NCI-H526 (cell line): ENCODE measurements at regions not wholly inside any gene's neighbourhood (a gene's known extent, or its start where the extent isn't known, plus 50 kb on each side); places are given as distances from the start of the nearest gene placed in this dataset.

ENCODE experiments used
- DNase-seq, 2 experiments: peaks; one replicate each; lab custom pipeline; 2025; lab: John Stamatoyannopoulos, UW

- DNase-seq: no peak
These were observed 170.2 kb upstream of the CD180 start for GRCh38 chr5:67366691-67367395.

- no peak for DNase-seq
These were observed 169.7 kb upstream of the CD180 start for GRCh38 chr5:67366276-67366675.

DNA sequence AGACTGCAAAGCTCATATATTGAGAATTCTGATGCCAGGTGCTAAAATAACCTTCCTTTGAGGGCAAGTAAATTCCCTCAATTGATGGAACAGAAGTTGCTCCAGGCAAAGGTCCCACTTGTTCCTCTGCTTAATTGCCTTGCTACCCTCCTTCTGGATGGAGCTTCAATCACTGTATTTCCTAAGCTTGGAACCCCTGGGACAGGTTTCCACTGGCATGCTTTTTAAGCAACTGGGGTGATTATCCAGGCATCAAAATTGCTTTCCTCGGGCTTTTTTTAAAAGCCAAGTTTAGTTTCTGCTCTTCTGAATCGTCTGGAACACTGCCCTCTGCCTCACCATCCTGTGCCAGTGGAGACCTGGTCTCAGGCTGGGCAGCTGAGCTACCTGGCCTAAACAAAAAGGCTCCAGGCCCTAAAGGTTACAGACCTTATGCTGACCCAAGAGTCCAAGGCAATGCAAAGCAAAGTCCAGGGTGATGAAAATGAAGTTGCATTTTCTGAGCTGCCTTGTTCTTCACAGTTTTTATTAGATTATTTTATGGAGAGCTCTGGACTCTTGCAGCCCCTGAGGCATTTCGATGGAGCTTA, 167.9 kb upstream of the CD180 start:
- no peak for DNase-seq

DNA sequence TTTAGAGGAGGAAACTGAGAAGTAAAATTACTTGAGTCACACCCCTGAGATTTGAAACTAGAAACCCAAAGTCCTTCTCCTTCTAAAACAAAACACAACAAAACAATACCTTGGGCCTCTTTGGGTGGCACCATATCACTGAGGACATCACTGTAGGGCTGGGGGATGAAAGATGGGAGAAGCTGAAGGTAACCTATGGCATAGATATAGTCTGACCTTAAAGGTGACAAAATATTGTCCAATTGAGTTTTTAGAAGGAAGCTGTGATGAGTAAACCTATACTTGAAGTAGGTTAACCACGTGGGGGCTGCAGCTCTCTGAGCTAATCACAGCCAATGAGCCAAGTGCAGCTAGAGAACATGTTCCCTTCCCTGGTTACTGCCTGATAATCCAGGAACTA, 167.4 kb upstream of the CD180 start:
- no peak for DNase-seq

- no peak for DNase-seq
These were observed 166.6 kb upstream of the CD180 start for GRCh38 chr5:67363180-67363709.

GRCh38 chr5:67361932-67362729, 165.5 kb upstream of the CD180 start:
- DNase-seq: no peak

DNA sequence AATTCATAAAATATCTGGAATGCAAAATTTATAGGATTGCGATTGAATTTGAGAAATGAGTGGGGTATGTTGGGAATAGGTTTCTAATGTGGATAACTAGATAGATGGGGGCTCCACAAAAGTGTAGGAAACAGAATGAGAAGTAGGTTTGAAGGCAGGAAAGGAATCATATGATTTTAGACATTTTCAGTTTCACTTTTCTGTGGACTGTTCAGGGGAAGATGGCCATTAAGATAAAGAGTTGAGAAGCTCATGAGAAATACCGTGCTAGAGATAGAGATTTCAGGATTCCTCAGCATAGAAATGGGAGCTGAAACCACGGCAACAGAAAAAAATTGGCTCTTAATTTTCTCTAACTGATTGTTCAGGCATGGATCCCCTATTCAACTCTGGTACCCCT, 163.4 kb upstream of the CD180 start:
- no peak for DNase-seq

DNA sequence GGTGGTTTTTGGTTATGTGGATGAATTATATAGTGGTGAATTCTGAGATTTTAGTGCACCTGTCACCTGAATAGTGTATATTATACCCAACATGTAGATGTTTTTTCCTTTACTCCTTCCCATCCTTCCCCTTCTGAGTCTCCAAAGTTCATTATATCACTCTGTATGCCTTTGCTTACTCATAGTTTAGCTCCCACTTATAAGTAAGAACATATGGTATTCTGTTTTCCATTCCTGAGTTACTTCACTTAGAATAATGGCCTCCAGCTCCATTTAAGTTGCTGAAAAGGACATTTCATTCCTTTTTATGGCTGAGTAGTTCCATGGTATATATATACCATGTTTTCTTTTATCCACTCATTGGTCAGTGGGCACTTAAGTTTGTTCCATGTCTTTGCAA, 161.6 kb upstream of the CD180 start:
- DNase-seq: no peak

GRCh38 chr5:67355120-67355713, 158.6 kb upstream of the CD180 start:
- no peak for DNase-seq

GRCh38 chr5:67353500-67354450, 157.2 kb upstream of the CD180 start:
- peak; percentile 89 to 93 for DNase-seq

GRCh38 chr5:67350618-67351201, 154.1 kb upstream of the CD180 start:
- peak; percentile 68 to 73 for DNase-seq

DNA sequence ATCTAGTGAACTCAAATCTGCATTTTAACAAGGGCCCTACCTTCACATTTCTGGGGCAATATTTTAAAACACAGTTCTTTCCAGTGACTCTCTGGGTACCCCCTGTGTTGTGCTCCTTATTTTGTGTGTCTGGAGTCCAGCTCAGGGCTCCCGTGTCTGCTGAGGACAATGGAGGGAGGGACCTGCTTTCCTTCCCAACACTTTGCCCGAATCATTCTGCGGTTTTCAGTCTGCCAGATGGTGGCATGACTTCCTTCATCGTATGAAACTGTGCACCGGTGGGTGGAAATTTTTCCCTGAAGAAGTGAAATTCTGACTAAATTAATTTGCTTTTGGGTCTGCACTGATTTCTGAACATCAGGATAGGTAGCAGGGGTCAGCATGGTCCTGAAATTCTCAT, 153.6 kb upstream of the CD180 start:
- DNase-seq: peak; percentile 41 to 57

DNA sequence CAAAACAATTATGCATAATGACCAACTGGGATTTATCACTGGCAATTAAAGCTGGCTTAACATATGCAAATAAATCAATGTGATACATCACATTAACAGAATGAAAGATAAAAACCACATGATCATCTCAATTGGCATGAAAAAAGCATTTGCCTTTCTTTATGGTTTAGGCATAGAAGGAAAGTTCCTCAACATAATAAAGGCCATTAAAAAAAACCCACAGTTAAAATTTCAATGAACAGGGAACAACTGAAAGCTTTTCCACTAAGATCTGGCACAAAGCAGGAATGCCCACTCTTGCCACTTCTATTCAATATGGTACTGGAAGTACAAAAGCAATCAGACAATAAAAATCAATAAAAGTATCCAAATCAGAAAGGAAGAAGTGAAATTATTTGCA, 151.2 kb upstream of the CD180 start:
- DNase-seq: no peak

DNA sequence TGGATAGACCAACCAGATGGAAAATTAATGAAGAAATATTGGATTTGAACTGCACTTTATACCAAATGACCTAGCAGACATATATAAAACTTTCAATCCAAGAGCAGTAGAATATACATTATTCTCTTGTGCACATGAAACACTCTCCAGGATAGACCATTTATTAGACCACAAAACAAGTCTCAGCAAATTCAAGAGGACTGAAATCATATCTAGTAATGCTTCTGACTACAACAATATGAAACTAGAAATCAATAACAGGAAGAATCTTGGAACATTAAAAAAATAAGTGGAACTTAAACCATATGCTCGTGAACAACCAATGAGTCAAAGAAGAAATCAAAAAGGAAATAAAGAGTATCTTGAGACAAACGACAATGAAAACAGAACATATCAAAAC, 150.0 kb upstream of the CD180 start:
- no peak for DNase-seq

DNA sequence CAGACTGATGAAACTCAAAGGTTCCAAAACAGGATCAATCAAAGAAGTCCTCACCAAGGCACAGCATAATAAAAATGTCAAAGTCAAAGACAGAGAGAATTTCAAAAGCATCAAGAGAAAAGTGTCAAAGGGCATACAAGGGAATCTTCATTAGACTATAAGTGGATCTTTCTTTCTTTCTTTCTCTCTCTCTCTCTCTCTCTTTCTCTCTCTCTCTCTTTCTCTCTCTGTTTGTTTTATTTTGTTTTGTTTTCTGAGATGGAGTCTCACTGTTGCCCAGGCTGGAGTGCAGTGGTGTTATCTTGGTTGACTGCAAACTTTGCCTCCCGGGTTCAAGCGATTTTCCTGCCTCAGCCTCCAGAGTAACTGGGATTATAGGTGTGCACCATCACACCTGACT, 148.3 kb upstream of the CD180 start:
- no peak for DNase-seq

GRCh38 chr5:67343835-67344234, 147.2 kb upstream of the CD180 start:
- DNase-seq: no peak

DNA sequence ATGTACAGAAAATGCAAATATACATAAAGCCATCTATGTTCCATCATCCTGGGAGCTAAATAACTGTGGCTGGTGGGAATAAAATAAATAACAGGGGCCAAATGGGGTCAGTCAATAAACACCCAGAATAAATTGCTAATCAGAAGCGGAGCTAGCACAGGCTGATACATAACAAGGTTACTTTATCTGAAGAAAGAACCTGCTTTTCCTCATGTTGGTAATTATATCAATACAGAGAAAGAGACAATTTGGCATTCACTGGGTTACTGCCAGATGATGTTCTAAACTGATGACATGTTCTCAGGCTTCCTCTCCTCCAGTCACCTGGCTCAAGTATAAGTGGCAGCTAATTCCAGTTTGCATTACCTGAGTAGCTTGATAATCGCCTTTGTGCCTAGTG, 144.9 kb upstream of the CD180 start:
- no peak for DNase-seq

GRCh38 chr5:67339219-67339767, 142.7 kb upstream of the CD180 start:
- DNase-seq: no peak

DNA sequence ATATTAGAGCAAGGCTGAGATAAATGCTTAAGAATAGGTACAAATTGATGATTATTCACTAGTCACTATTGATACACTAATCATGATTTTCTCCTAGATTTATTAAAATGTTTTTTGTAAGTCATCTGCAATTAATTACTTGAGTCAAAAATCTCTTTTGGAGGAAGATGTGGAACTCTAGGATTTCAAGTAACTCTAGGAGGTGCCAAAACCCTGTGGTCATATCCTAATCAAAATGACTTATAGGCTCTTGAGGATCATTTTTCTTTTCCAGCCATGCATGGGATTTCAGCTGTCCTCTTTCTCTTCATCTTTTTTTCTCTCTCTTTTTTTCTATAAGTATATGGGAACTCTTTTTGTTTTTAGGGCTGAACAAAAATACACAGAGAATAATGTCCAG, 141.8 kb upstream of the CD180 start:
- DNase-seq: peak in 1 of 2 experiments; percentile 1

- DNase-seq: no peak
These were observed 141.2 kb upstream of the CD180 start for GRCh38 chr5:67337751-67338150.

GRCh38 chr5:67335426-67335825, 138.8 kb upstream of the CD180 start:
- DNase-seq: no peak
